Hepatocyte (in vitro differentiated cells): ENCODE measurements at regions not wholly inside any gene's neighbourhood (a gene's known extent, or its start where the extent isn't known, plus 50 kb on each side); places are given as distances from the start of the nearest gene placed in this dataset.
A peak's percentile ranks its signal among the peaks of the same experiment; 100 is the strongest.

Experiments used
- DNase-seq: peaks from one replicate; pipeline ENCODE4 v3.0.0-alpha.2; 2016; ENCODE audit warnings: low spot score
- H2AFZ ChIP-seq: fragments of 200-600 bp; sonication (generic); 2 replicates; pipeline ENCODE4 v1.6.0; 2016; ENCODE audit warnings: antibody characterized with exemption, mild to moderate bottlenecking
- H3K27ac ChIP-seq: fragments of 200-600 bp; sonication (generic); 2 replicates; pipeline ENCODE4 v1.5.1; 2016; ENCODE audit warnings: mild to moderate bottlenecking
- H3K27me3 ChIP-seq: fragments of 200-600 bp; sonication (generic); 2 replicates; pipeline ENCODE4 v1.6.1; 2016
- H3K36me3 ChIP-seq: fragments of 200-600 bp; sonication (generic); replicated peaks from 2 replicates; pipeline ENCODE4 v1.5.1; 2016; ENCODE audit warnings: low read depth; ENCODE audit not compliant: insufficient read depth
- H3K4me1 ChIP-seq: fragments of 200-600 bp; sonication (generic); 2 replicates; pipeline ENCODE4 v1.5.1; 2016; ENCODE audit warnings: mild to moderate bottlenecking, moderate library complexity; ENCODE audit not compliant: insufficient read depth
- H3K4me2 ChIP-seq: fragments of 200-600 bp; sonication (generic); 2 replicates; pipeline ENCODE4 v1.6.0; 2016
- H3K4me3 ChIP-seq: fragments of 200-600 bp; sonication (generic); 2 replicates; pipeline ENCODE4 v1.5.1; 2016; ENCODE audit warnings: mild to moderate bottlenecking
- H3K79me2 ChIP-seq: fragments of 200-600 bp; sonication (generic); 2 replicates; pipeline ENCODE4 v1.6.0; 2017; ENCODE audit warnings: mild to moderate bottlenecking
- H3K9me2 ChIP-seq: fragments of 200-600 bp; sonication (generic); replicated peaks from 2 replicates; pipeline ENCODE4 v1.6.0; 2017; ENCODE audit warnings: mild to moderate bottlenecking; ENCODE audit not compliant: insufficient read depth
- H3K9me3 ChIP-seq: fragments of 200-600 bp; sonication (generic); 2 replicates; pipeline ENCODE4 v1.5.1; 2016; ENCODE audit warnings: low read depth, mild to moderate bottlenecking
- H4K20me1 ChIP-seq: fragments of 200-600 bp; sonication (generic); 2 replicates; pipeline ENCODE4 v1.6.0; 2016; ENCODE audit warnings: mild to moderate bottlenecking; ENCODE audit not compliant: insufficient read depth, poor library complexity, severe bottlenecking
- EZH2 ChIP-seq: fragments of 200-600 bp; sonication (generic); IDR thresholded peaks from 2 replicates; pipeline ENCODE4 v1.6.1; 2016; ENCODE audit warnings: antibody characterized with exemption, mild to moderate bottlenecking, borderline replicate concordance
- EZH2phosphoT487 ChIP-seq: fragments of 200-600 bp; sonication (generic); IDR thresholded peaks from one replicate; pipeline ENCODE4 v1.6.1; 2018; ENCODE audit warnings: antibody characterized with exemption, mild to moderate bottlenecking, low read depth, moderate library complexity; ENCODE audit not compliant: unreplicated experiment, severe bottlenecking
- WGBS: methylation state at CpG from one replicate; pipeline ENCODE4 v1.1.6; 2016; ENCODE audit warnings: low lambda C conversion rate; ENCODE audit errors: missing lambda C conversion rate; 5-methylcytosine and 5-hydroxymethylcytosine counted together
- TF ChIP-seq, protein P1 (sequence below): fragments of 200-600 bp; sonication (generic); IDR thresholded peaks from 2 replicates; pipeline ENCODE4 v1.5.1; 2016; ENCODE audit warnings: antibody characterized with exemption, mild to moderate bottlenecking; ENCODE audit not compliant: poor library complexity

DNA sequence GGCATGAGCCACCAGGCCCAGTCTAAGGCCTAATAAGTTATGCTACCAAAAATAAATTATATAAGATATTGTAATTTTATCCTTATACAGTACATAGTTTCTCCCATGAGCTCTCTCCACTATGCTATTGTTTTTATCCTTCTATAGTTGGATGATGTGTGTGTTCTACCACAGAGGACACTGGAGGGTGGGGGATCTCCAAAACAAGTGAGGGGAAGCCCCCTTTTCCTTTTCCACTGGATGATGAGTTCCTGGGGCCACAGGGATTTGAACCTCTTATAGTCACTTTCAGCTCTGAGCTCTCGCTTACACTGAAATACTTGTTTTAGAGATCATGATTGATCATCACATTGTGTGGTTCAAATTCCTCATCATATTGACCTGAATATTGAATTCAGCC is 77.6 kb upstream of the VAV3 start:
- no peak overlapping the region for H3K4me3 ChIP-seq
- no peak overlapping the region for H2AFZ ChIP-seq
- H3K79me2 ChIP-seq = no peaks in the 10 kb centered on the region
- peaks cover 15% of the 10 kb centered on the region for H3K27me3 ChIP-seq
- H4K20me1 ChIP-seq = no peaks in the 10 kb centered on the region
- TF ChIP-seq EZH2 (no peak), EZH2phosphoT487 (no peak)
- TF ChIP-seq, protein P1, sequence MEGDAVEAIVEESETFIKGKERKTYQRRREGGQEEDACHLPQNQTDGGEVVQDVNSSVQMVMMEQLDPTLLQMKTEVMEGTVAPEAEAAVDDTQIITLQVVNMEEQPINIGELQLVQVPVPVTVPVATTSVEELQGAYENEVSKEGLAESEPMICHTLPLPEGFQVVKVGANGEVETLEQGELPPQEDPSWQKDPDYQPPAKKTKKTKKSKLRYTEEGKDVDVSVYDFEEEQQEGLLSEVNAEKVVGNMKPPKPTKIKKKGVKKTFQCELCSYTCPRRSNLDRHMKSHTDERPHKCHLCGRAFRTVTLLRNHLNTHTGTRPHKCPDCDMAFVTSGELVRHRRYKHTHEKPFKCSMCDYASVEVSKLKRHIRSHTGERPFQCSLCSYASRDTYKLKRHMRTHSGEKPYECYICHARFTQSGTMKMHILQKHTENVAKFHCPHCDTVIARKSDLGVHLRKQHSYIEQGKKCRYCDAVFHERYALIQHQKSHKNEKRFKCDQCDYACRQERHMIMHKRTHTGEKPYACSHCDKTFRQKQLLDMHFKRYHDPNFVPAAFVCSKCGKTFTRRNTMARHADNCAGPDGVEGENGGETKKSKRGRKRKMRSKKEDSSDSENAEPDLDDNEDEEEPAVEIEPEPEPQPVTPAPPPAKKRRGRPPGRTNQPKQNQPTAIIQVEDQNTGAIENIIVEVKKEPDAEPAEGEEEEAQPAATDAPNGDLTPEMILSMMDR = no peak
- no peaks in the 10 kb centered on the region for H3K36me3 ChIP-seq
- H3K9me2 ChIP-seq = no peaks in the 10 kb centered on the region
- H3K4me1 ChIP-seq = peaks cover 26% of the 10 kb centered on the region
- no peak for DNase-seq
- H3K4me2 ChIP-seq = no peak overlapping the region
- H3K9me3 ChIP-seq = no peaks in the 10 kb centered on the region
- 95% methylated on average over 1 of the region's 1 CpG for WGBS
- H3K27ac ChIP-seq = no peak overlapping the region

DNA sequence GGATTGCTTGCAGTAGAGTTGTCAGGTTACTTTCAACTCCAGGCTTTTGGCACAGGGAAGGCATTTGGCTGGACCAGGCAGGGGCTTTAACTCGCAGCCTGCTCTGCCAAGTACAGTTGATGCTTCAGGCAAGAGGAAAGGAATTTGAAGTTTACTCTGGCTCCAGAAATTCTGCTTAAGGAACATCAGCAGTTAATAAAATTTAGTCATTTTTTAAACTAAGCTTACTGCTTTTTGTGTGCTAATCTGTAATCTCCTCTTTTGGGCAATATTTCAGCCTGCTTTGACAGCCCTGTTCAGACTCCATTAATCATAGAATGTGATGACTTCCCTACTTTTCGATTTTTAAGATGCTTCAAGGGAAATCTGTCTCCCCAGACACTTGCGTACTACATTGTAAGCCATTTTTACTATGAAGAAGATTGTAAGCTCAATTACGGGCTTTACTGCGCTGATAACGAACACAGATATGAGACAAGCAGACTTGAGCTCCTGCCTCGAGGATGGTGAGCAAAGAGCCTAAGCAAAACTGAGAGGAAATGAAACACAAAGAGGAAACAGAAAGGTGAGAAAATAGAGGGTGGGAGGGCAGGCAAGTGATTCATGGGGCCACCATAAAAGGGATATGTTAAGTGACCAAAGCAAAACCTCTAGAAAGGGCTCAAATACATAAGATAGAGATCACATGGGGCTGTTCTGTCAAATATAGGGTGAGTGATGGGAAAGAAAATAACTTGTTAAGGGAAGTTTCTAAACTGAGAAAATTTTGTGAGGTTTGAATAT is 76.6 kb upstream of the VAV3 start:
- Histone ChIP-seq H3K4me1 (peaks cover 26% of the 10 kb centered on the region), H3K79me2 (no peaks in the 10 kb centered on the region), H3K4me2 (peak overlapping the region; percentile 40), H4K20me1 (no peaks in the 10 kb centered on the region), H3K36me3 (no peaks in the 10 kb centered on the region), H3K4me3 (no peak overlapping the region), H2AFZ (no peak overlapping the region), H3K9me2 (no peaks in the 10 kb centered on the region), H3K27ac (peak overlapping the region; percentile 21), H3K9me3 (no peaks in the 10 kb centered on the region), H3K27me3 (peaks cover 19% of the 10 kb centered on the region)
- WGBS = 29% methylated on average over 7 of the region's 7 CpGs
- DNase-seq = peak; percentile 45
- no peak for TF ChIP-seq EZH2
- TF ChIP-seq EZH2phosphoT487 = peak; percentile 87
- TF ChIP-seq, protein P1 = no peak

DNA sequence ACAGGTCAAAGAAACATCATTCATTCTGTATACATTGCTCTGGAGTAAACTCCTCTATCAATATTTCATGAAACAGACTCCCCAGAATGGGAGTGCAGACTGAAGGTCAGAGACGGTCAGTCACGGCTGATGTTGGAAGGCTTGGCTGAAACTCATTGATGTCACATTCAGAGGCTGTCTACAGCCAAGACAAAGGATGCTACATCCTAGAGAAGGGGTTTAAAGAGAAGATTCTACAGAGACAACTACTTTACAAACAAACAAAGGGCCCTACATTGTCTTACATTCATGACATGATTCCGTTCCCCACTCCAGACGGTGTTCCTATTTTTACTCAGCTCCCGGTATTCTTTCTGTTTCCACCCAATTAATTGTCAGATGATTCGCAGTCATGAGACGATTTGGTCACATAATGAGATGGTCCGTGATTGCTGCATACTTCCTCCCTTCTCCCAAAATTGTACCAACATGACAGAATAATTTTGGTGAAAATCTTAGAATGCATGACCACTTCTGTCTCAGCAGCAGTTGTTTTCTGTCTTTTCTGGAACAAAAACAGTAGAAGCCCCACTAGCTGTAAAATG is 73.8 kb upstream of the VAV3 start:
- no peak overlapping the region for H2AFZ ChIP-seq
- 95% methylated on average over 8 of the region's 8 CpGs for WGBS
- no peak overlapping the region for H3K27ac ChIP-seq
- H3K4me2 ChIP-seq = no peak overlapping the region
- no peak overlapping the region for H3K4me3 ChIP-seq
- peaks cover 10% of the 10 kb centered on the region for H3K4me1 ChIP-seq
- no peaks in the 10 kb centered on the region for H3K9me2 ChIP-seq
- TF ChIP-seq EZH2phosphoT487 (no peak), EZH2 (no peak)
- TF ChIP-seq, protein P1 = no peak
- no peak for DNase-seq
- no peaks in the 10 kb centered on the region for H3K9me3 ChIP-seq
- no peaks in the 10 kb centered on the region for H4K20me1 ChIP-seq
- no peaks in the 10 kb centered on the region for H3K36me3 ChIP-seq
- H3K79me2 ChIP-seq = no peaks in the 10 kb centered on the region
- peaks cover 23% of the 10 kb centered on the region for H3K27me3 ChIP-seq
